ENCODE measurements at regions not wholly inside any gene's neighbourhood (a gene's known extent, or its start where the extent isn't known, plus 50 kb on each side); places are given as distances from the start of the nearest gene placed in this dataset.
"Not testable (repeated sequence)": the region's sequence is repeated elsewhere in the genome, so short reads cannot be mapped to it uniquely, and the experiment has no call there.

DNA sequence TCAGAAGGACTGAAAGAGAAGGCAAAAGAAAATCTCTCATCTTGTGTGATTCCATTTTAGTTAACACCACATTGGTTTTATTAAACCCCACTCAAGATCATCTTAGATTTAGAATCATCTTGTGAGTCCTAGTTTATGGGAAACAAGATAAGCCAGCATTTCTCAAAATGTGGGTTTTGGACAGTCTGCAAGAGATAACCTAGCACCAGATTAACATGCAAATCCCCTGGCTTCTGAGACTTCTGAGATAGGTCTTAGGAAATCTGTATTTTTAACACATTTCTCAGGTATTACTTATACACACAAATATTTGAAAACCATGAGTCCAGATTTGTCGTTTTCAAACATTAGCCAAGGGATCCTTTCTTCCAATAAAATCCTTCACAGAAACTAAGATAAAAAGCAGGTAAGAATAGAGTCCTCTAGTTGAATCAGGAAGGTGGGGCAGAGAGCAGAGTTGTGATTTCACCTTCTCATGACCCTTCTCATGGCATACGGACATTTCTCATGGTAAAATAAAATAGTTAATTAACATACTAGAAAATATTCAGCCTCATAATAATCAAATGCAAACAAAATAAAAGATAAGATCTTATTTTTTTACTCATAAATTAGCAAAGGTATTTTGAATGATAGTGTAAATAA lies 287.2 kb upstream of the FN1 start:
- Mint-ChIP-seq H3K36me3 (no peaks in the 10 kb centered on the region), H3K27ac (no peak overlapping the region), H3K27me3 (ENCODE audit: low read depth in 2 of 2) (peaks cover 8 to 18% of the 10 kb centered on the region in 2 donors), H3K4me1 (no peaks in the 10 kb centered on the region), H3K9me3 (no peaks in the 10 kb centered on the region), H3K4me3 (no peak overlapping the region)
- intact Hi-C loops (cut with micrococcal nuclease) = no loop called here
- ATAC-seq (no peak), DNase-seq (no peak)
- TF ChIP-seq, protein P1, sequence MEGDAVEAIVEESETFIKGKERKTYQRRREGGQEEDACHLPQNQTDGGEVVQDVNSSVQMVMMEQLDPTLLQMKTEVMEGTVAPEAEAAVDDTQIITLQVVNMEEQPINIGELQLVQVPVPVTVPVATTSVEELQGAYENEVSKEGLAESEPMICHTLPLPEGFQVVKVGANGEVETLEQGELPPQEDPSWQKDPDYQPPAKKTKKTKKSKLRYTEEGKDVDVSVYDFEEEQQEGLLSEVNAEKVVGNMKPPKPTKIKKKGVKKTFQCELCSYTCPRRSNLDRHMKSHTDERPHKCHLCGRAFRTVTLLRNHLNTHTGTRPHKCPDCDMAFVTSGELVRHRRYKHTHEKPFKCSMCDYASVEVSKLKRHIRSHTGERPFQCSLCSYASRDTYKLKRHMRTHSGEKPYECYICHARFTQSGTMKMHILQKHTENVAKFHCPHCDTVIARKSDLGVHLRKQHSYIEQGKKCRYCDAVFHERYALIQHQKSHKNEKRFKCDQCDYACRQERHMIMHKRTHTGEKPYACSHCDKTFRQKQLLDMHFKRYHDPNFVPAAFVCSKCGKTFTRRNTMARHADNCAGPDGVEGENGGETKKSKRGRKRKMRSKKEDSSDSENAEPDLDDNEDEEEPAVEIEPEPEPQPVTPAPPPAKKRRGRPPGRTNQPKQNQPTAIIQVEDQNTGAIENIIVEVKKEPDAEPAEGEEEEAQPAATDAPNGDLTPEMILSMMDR (IDR thresholded peaks at IDR 0.05) = no peak
- Histone ChIP-seq H3K4me3 (ENCODE audit: low read length) (no peak overlapping the region), H3K27ac (ENCODE audit: low read length) (no peak overlapping the region), H3K27me3 (ENCODE audit: control insufficient read depth, insufficient read depth, low read length) (no peaks in the 10 kb centered on the region), H3K36me3 (ENCODE audit: control insufficient read depth, insufficient read depth, low read length) (no peaks in the 10 kb centered on the region), H3K9me3 (ENCODE audit: control insufficient read depth, insufficient read depth, low read length) (no peaks in the 10 kb centered on the region), H3K4me1 (ENCODE audit: control insufficient read depth, insufficient read depth, low read length) (no peaks in the 10 kb centered on the region)
- no CpG with 5 or more reads among the region's 2 CpGs for WGBS (ENCODE audit: insufficient coverage)

DNA sequence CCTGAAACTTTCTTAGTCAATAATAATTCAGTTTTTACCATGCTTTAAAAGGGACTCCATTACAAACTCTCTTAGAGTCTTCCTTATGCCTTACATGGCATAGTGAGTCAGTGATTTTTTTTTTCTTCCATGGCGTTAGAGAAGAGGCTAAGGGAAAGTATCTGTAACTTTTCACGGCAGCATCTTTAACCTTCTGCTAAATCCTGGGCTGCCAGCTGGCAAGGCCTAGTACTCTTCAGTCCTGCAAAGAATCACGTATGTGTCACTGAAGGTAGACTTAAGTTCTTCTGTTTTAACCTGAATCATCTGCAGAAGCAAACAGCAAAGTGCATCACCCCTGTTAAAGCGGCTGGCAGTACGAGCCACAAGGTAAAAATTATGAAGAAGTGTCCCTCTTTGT lies 286.3 kb upstream of the FN1 start:
- H3K4me3 ChIP-seq (ENCODE audit: low read length) = no peak overlapping the region
- DNase-seq = no peak
- no peaks in the 10 kb centered on the region for H3K36me3 ChIP-seq (ENCODE audit: control insufficient read depth, insufficient read depth, low read length)
- Mint-ChIP-seq H3K4me3 (no peak overlapping the region), H3K36me3 (no peaks in the 10 kb centered on the region), H3K9me3 (no peaks in the 10 kb centered on the region), H3K27me3 (ENCODE audit: low read depth in 2 of 2) (peaks cover 10 to 21% of the 10 kb centered on the region in 2 donors), H3K4me1 (no peaks in the 10 kb centered on the region), H3K27ac (no peak overlapping the region)
- no peaks in the 10 kb centered on the region for H3K9me3 ChIP-seq (ENCODE audit: control insufficient read depth, insufficient read depth, low read length)
- ATAC-seq = no peak
- TF ChIP-seq, protein P1 (IDR thresholded peaks at IDR 0.05) = no peak
- no peak overlapping the region for H3K27ac ChIP-seq (ENCODE audit: low read length)
- H3K4me1 ChIP-seq (ENCODE audit: control insufficient read depth, insufficient read depth, low read length) = no peaks in the 10 kb centered on the region
- WGBS (ENCODE audit: insufficient coverage) = 91% methylated on average over 4 of the region's 5 CpGs
- H3K27me3 ChIP-seq (ENCODE audit: control insufficient read depth, insufficient read depth, low read length) = no peaks in the 10 kb centered on the region
- intact Hi-C loops (cut with micrococcal nuclease) = no loop called here

DNA sequence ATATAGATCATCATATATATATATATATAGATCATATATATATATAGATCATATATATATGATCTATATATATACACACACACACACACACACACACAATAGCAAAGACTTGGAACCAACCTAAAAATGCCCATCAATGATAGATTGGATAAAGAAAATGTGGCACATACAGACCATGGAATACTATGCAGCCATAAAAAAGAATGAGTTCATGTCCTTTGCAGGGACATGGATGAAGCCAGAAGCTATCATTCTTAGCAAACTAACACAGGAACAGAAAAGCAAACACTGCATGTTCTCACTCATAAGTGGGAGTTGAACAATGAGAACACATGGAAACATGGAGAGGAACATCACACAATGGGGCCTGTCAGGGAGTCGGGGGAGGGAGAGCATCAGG lies 285.6 kb upstream of the FN1 start:
- H3K9me3 Mint-ChIP-seq; H3K36me3 Mint-ChIP-seq; H3K4me1 Mint-ChIP-seq; H3K4me1 ChIP-seq (ENCODE audit: control insufficient read depth, insufficient read depth, low read length); intact Hi-C loops (cut with micrococcal nuclease); H3K9me3 ChIP-seq (ENCODE audit: control insufficient read depth, insufficient read depth, low read length); H3K4me3 Mint-ChIP-seq; H3K4me3 ChIP-seq (ENCODE audit: low read length); H3K27ac ChIP-seq (ENCODE audit: low read length); H3K27ac Mint-ChIP-seq; DNase-seq; H3K36me3 ChIP-seq (ENCODE audit: control insufficient read depth, insufficient read depth, low read length); H3K27me3 ChIP-seq (ENCODE audit: control insufficient read depth, insufficient read depth, low read length); ATAC-seq: not testable (repeated sequence)
- H3K27me3 Mint-ChIP-seq (ENCODE audit: low read depth in 2 of 2) = peaks cover 12 to 24% of the 10 kb centered on the region in 2 donors
- 92% methylated on average over 1 of the region's 1 CpG for WGBS (ENCODE audit: insufficient coverage)

DNA sequence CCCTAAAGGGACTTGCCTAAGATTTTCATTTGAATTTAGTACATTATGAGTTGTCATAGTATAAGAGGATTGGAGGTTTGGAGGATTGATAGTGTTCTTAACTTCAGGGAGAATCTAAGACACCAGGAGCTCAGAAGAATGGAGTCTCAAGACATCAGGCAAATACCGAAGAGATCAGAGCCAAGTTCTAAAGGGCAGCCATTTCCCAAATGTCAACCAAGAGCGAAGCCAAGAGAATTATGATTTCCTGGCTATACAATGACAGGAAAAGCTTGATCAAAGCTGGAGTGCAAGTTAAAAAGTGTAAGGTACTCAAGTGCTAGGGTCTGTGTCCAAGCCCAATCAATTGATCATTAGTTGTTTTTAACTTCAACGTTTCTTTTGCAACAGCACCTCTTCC lies 283.0 kb upstream of the FN1 start:
- no peak for DNase-seq
- Histone ChIP-seq H3K27ac (ENCODE audit: low read length) (no peak overlapping the region), H3K27me3 (ENCODE audit: control insufficient read depth, insufficient read depth, low read length) (no peaks in the 10 kb centered on the region), H3K4me1 (ENCODE audit: control insufficient read depth, insufficient read depth, low read length) (no peaks in the 10 kb centered on the region), H3K36me3 (ENCODE audit: control insufficient read depth, insufficient read depth, low read length) (no peaks in the 10 kb centered on the region), H3K9me3 (ENCODE audit: control insufficient read depth, insufficient read depth, low read length) (no peaks in the 10 kb centered on the region), H3K4me3 (ENCODE audit: low read length) (no peak overlapping the region)
- Mint-ChIP-seq H3K27ac (no peak overlapping the region), H3K4me1 (no peaks in the 10 kb centered on the region), H3K27me3 (ENCODE audit: low read depth in 2 of 2) (peaks cover 4 to 12% of the 10 kb centered on the region in 2 donors), H3K4me3 (no peak overlapping the region), H3K9me3 (no peaks in the 10 kb centered on the region), H3K36me3 (no peaks in the 10 kb centered on the region)
- TF ChIP-seq, protein P1 (IDR thresholded peaks at IDR 0.05) = no peak
- intact Hi-C loops (cut with micrococcal nuclease) = no loop called here
- no peak for ATAC-seq
- WGBS (ENCODE audit: insufficient coverage) = 58% methylated on average over 3 of the region's 3 CpGs

Measured in natural killer cell (primary cell).